ENCODE measurements at regions not wholly inside any gene's neighbourhood (a gene's known extent, or its start where the extent isn't known, plus 50 kb on each side); places are given as distances from the start of the nearest gene placed in this dataset.

DNA sequence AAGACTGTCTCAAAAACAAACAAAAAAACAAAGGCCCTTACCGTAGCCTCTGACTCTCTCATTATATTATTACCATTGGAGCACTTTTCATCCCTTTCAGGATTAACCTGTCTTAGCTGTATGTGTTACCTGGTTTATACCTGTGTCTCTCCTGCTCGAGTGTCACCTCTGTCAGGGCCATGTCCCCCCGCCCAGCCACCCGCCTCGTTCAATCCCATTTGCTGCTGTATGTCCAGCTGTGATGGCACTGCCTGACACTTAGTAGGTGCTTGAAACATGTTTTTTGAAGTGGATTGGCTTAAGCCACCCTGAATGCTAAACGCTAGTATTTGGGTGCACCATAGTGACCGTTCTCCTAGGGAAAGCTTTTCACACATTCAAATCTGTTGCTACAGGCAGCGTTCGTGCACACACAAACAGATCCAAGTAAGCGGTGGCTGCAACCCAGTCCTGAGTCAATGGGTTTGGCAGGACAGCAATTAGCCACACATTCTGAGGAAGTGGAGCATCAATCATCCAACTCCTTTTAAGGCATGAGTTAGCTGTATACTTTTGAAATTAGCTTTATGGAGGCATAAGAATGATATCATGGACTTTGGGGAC is 98.9 kb upstream of the ZNF217 start:
- TF ChIP-seq, protein P1, sequence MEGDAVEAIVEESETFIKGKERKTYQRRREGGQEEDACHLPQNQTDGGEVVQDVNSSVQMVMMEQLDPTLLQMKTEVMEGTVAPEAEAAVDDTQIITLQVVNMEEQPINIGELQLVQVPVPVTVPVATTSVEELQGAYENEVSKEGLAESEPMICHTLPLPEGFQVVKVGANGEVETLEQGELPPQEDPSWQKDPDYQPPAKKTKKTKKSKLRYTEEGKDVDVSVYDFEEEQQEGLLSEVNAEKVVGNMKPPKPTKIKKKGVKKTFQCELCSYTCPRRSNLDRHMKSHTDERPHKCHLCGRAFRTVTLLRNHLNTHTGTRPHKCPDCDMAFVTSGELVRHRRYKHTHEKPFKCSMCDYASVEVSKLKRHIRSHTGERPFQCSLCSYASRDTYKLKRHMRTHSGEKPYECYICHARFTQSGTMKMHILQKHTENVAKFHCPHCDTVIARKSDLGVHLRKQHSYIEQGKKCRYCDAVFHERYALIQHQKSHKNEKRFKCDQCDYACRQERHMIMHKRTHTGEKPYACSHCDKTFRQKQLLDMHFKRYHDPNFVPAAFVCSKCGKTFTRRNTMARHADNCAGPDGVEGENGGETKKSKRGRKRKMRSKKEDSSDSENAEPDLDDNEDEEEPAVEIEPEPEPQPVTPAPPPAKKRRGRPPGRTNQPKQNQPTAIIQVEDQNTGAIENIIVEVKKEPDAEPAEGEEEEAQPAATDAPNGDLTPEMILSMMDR (IDR thresholded peaks at IDR 0.05), result no peak
- no peak for TF ChIP-seq POLR2A (IDR thresholded peaks at IDR 0.05)

All from right lobe of liver (tissue), 4 donors.